ENCODE measurements at regions not wholly inside any gene's neighbourhood (a gene's known extent, or its start where the extent isn't known, plus 50 kb on each side); places are given as distances from the start of the nearest gene placed in this dataset.

DNA sequence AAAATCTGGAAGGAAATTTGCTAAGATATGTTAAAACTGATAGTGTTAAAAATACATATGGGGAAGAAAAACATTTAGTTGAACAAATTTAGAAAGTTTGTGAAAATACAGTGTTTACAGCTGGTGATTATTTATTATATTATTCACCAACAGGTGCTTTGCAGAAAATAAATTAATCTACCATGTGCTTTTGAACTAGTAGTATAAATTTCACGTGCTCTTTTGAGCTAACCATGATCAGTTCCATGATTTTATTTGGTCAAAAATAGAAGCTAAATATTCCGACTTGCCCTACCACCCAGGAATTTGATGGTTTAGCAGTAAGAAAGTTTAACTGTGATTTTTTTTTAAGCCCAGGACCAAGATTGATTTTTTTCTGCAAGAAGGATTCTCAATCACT is 113.3 kb downstream of the SPRY2 start:
- intact Hi-C loops (cut with DNase I, micrococcal nuclease), result no loop called here
- H3K9me3 Mint-ChIP-seq (ENCODE audit: low read depth), result peaks cover 2% of the 10 kb centered on the region
- no peaks in the 10 kb centered on the region for H3K4me1 Mint-ChIP-seq

DNA sequence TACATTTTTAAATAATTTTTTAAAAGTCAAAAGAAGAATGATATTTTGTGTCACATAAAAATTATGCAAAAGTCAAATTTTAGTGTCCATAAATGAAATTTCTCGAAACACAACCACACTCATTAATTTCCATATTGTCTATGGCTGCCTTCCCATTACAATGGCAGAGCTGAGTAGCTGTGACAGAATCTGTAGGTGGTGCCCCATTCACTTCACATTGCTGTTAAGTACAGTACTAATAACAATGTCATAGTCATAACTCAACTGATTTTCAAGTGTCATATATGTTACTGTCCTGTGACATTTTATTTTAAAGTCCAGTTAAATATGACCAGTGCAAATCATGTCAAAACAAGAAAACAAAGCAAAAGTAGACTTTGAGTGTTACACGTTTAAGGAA is 114.3 kb downstream of the SPRY2 start:
- Mint-ChIP-seq H3K9me3 (ENCODE audit: low read depth) (peaks cover 2% of the 10 kb centered on the region), H3K27ac (no peak overlapping the region), H3K27me3 (no peaks in the 10 kb centered on the region), H3K4me1 (no peaks in the 10 kb centered on the region), H3K4me3 (no peak overlapping the region), H3K36me3 (ENCODE audit: low read depth) (no peaks in the 10 kb centered on the region)
- intact Hi-C loops (cut with DNase I, micrococcal nuclease), result no loop called here
- ATAC-seq (no peak), DNase-seq (no peak)
- ChIA-PET POLR2A (no interaction called here), CTCF (no interaction called here)

More for the DNA sequence above, 113.3 kb downstream of the SPRY2 start:
- CTCF ChIA-PET, result no interaction called here
- no peak overlapping the region for H3K4me3 Mint-ChIP-seq
- no peak for DNase-seq
- H3K27ac Mint-ChIP-seq, result no peak overlapping the region
- no peak for ATAC-seq
- H3K36me3 Mint-ChIP-seq (ENCODE audit: low read depth), result no peaks in the 10 kb centered on the region
- H3K27me3 Mint-ChIP-seq, result no peaks in the 10 kb centered on the region
- POLR2A ChIA-PET, result no interaction called here

DNA sequence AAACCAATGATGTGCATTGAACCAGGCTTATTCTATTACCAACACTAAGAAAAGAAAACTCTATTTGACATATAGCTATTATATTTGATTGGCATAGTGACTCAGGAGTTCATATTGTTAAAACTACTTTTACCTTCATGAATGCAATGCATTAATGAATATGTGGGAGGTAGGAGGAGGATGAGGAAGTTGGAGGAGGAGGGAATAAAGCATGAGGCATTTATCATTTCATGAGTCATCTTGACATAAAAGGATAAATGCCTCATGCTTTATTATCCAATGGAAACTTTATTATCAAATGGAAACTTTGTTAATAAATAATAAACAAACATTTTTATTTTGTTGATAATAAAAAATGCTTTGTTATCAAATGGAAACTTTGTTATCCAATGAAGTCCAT is 116.5 kb downstream of the SPRY2 start:
- CTCF ChIA-PET, result interaction anchor here (0.6 kb wide), 1 partner anchor 49 kb away, joined by 4 read pairs; no protein-coding TSS in a partner anchor

DNA sequence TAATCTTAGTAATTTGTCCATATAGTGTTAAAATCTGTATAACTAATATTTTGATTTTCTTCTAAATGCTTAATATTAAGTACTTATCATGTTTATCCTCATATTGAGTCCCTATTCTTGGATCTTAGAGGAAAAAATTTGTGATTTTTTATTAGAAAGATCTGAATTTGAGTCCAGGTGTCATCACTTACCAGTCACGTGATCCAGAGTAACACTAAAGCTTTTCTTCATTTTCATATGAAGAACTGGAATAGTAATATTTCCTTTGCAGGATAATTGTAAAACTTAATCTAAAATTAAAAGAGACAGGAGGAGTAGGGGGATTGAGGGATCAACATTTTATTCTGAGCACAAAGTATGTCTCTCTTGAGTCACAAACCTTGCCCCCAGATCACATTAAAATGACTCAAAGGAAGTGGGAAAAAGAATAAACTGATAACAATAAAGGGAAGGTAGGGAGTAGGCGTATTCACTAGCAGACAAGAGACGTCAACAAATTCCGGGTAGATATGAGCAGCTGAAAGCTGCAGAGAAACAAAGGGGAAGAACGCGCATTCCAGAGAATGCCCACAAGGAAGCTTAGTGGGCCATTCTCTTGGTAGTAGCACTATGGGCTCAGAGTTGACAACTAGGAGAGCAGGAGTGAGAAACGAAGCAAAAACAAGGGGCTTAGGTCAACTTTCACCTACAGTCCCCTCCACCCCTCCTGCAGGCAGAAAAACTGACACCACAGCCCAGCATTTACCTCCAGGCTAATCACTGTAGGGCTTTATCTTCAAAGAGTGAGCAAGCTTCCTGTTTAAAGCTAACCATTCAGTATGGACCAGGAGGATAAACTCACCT is 123.1 kb downstream of the SPRY2 start:
- H3K4me1 Mint-ChIP-seq, result no peaks in the 10 kb centered on the region
- H3K36me3 Mint-ChIP-seq (ENCODE audit: low read depth), result no peaks in the 10 kb centered on the region
- H3K9me3 Mint-ChIP-seq (ENCODE audit: low read depth), result no peaks in the 10 kb centered on the region
- H3K27me3 Mint-ChIP-seq, result no peaks in the 10 kb centered on the region
- intact Hi-C loops (cut with DNase I, micrococcal nuclease), result no loop called here
- H3K4me3 Mint-ChIP-seq, result no peak overlapping the region
- H3K27ac Mint-ChIP-seq, result no peak overlapping the region
- no peak for ATAC-seq
- ChIA-PET POLR2A (no interaction called here), CTCF (interaction anchor here (1.0 kb wide), 1 partner anchor 126 kb away, joined by 3 read pairs; no protein-coding TSS in a partner anchor)
- no peak for DNase-seq

More for the DNA sequence above, 116.5 kb downstream of the SPRY2 start:
- H3K27ac Mint-ChIP-seq, result no peak overlapping the region
- no peaks in the 10 kb centered on the region for H3K27me3 Mint-ChIP-seq
- no peaks in the 10 kb centered on the region for H3K4me1 Mint-ChIP-seq
- DNase-seq, result no peak
- intact Hi-C loops (cut with DNase I, micrococcal nuclease), result no loop called here
- H3K4me3 Mint-ChIP-seq, result no peak overlapping the region
- H3K36me3 Mint-ChIP-seq (ENCODE audit: low read depth), result no peaks in the 10 kb centered on the region
- POLR2A ChIA-PET, result no interaction called here
- ATAC-seq, result no peak
- H3K9me3 Mint-ChIP-seq (ENCODE audit: low read depth), result peaks cover 2% of the 10 kb centered on the region

DNA sequence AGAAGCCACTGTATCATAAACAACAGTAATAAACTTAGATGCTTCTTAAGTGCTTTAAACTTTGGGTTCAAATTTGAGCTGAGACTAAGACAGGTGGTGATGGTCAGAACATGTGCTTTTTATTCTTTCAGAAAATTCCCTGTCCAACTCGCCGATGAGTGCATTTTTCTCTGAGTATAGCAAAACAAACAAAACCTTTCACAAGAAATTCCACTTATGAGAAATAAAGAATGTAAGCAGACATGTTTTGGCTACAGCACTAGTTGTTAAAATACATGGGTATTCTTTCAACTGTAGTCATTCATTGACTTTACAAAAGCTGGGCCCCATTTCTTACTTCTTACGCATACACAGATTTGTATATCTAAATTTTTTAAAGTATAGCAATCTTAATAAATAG is 125.6 kb downstream of the SPRY2 start:
- Mint-ChIP-seq H3K4me3 (no peak overlapping the region), H3K27me3 (no peaks in the 10 kb centered on the region), H3K36me3 (ENCODE audit: low read depth) (no peaks in the 10 kb centered on the region), H3K4me1 (no peaks in the 10 kb centered on the region), H3K27ac (no peak overlapping the region), H3K9me3 (ENCODE audit: low read depth) (no peaks in the 10 kb centered on the region)
- ATAC-seq (no peak), DNase-seq (no peak)
- intact Hi-C loops (cut with DNase I, micrococcal nuclease), result no loop called here
- ChIA-PET POLR2A (no interaction called here), CTCF (interaction anchor here (0.6 kb wide), 1 partner anchor 115 kb away, joined by 3 read pairs; no protein-coding TSS in a partner anchor)

DNA sequence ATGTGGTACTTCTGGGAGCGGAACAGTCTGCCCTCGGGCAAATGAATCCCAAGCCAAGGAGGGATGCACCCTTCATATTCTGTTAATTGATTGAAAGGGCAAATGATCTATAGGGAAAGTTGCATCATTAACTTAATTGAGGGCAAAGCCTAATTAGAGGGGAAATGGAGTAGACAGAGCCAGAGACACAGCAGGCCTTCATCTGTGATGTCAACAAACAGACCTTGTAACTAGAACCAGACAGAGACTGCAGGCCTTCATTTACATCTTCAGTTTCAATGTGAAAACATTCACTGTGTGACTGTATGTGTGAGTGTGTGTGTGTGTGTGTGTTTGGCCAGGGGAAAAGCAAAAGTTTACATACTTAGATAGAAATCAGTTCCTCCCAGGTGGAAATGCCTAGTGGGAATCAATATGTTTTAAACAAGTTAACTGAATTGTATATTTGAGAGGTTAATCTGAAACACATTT is 126.4 kb downstream of the SPRY2 start:
- Mint-ChIP-seq H3K27me3 (no peaks in the 10 kb centered on the region), H3K4me3 (no peak overlapping the region), H3K4me1 (no peaks in the 10 kb centered on the region), H3K9me3 (ENCODE audit: low read depth) (no peaks in the 10 kb centered on the region), H3K27ac (no peak overlapping the region), H3K36me3 (ENCODE audit: low read depth) (no peaks in the 10 kb centered on the region)
- no peak for ATAC-seq
- ChIA-PET CTCF (no interaction called here), POLR2A (interaction anchor here (0.7 kb wide), 1 partner anchor 58 kb away, joined by 3 read pairs; no protein-coding TSS in a partner anchor)
- DNase-seq, result no peak
- intact Hi-C loops (cut with DNase I, micrococcal nuclease), result no loop called here

DNA sequence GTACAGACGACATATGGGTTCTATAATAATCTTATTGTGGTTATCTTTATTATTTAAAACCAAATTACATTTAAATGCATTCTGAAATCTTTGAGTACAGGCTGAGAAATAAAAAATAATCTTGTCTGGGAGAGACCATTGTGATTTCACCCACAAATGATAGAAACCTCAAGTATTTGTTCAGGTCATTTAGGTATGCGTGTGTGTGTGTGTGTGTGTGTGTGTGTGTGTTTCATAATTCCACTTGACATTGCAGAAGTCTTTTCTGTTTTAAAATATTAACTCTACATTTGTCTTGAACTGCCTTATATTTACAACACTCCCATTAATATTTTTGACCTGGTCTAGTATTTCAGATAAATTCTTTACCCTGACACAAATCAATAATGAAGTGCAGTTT is 126.9 kb downstream of the SPRY2 start:
- ChIA-PET CTCF (no interaction called here), POLR2A (no interaction called here)
- no peaks in the 10 kb centered on the region for H3K27me3 Mint-ChIP-seq
- H3K4me1 Mint-ChIP-seq, result no peaks in the 10 kb centered on the region
- H3K4me3 Mint-ChIP-seq, result no peak overlapping the region
- no peaks in the 10 kb centered on the region for H3K9me3 Mint-ChIP-seq (ENCODE audit: low read depth)
- intact Hi-C loops (cut with DNase I, micrococcal nuclease), result no loop called here
- no peak for ATAC-seq
- no peak for DNase-seq
- no peaks in the 10 kb centered on the region for H3K36me3 Mint-ChIP-seq (ENCODE audit: low read depth)
- no peak overlapping the region for H3K27ac Mint-ChIP-seq

DNA sequence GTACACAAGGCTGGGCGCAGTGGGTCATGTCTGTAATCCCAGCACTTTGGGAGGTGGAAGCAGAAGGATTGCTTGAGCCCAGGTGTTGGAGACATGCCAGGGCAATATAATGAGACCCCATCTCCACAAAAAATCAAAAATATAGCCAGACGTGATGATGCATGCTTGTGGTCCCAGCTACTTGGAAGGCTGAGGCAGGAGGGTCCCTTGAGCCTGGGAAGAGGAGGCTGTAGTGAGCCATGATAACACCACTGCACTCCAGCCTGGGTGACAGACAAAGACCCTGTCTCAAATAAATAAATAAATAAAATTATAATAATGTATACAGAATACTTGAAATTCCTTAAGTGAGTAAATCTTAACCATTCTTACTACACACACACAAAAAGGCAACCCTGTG is 127.7 kb downstream of the SPRY2 start:
- ChIA-PET POLR2A (no interaction called here), CTCF (no interaction called here)
- no peaks in the 10 kb centered on the region for H3K27me3 Mint-ChIP-seq
- no peaks in the 10 kb centered on the region for H3K9me3 Mint-ChIP-seq (ENCODE audit: low read depth)
- ATAC-seq (no peak), DNase-seq (no peak)
- no peaks in the 10 kb centered on the region for H3K4me1 Mint-ChIP-seq
- intact Hi-C loops (cut with DNase I, micrococcal nuclease), result no loop called here
- no peaks in the 10 kb centered on the region for H3K36me3 Mint-ChIP-seq (ENCODE audit: low read depth)
- H3K4me3 Mint-ChIP-seq, result no peak overlapping the region
- H3K27ac Mint-ChIP-seq, result no peak overlapping the region

DNA sequence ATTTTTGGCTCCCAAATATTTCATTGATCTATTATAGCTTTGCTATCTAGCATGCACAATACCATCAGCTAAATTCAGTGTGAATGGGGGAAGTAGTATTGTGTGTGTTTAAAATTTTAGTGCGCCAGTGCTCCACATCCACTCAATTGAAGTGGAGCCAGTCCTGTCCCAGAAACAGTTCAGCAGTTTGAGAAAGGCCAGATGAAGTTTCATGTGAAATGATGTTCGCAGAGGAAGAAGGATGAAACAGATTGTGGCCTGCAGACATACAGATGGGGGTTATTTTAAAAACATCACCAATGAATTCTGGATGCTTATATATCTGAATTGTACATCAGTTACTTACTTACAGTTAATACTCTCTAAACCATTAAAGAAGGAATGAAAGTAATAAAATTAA is 129.4 kb downstream of the SPRY2 start:
- POLR2A ChIA-PET, result no interaction called here
- Mint-ChIP-seq H3K9me3 (ENCODE audit: low read depth) (no peaks in the 10 kb centered on the region), H3K36me3 (ENCODE audit: low read depth) (no peaks in the 10 kb centered on the region), H3K27ac (no peak overlapping the region), H3K4me3 (no peak overlapping the region), H3K4me1 (no peaks in the 10 kb centered on the region), H3K27me3 (no peaks in the 10 kb centered on the region)
- CTCF ChIA-PET, result no interaction called here
- no peak for ATAC-seq
- intact Hi-C loops (cut with DNase I, micrococcal nuclease), result no loop called here
- no peak for DNase-seq

DNA sequence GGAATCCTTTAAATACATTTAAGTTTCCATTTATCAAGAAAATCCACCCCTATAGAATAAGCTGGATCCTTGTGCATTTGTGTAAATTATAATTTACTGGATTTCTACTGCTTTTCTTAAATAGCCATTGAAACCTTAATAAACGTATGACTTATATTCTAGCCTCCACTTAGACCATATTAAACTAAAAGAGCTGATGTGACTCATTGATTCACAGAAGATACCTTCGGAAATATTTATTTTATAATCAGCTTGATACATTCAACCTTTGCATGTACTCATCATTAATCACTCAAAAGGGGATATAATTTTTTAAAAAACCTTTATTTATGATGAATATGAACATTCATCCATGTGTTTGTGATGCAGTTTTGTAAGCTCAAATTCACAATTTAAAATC is 136.3 kb downstream of the SPRY2 start:
- Mint-ChIP-seq H3K4me1 (no peaks in the 10 kb centered on the region), H3K4me3 (no peak overlapping the region), H3K27me3 (no peaks in the 10 kb centered on the region), H3K36me3 (ENCODE audit: low read depth) (no peaks in the 10 kb centered on the region), H3K9me3 (ENCODE audit: low read depth) (peaks cover 2% of the 10 kb centered on the region), H3K27ac (no peak overlapping the region)
- DNase-seq (no peak), ATAC-seq (no peak)
- ChIA-PET POLR2A (no interaction called here), CTCF (interaction anchor here (0.6 to 1.0 kb wide), 3 partner anchors 9 to 62 kb away, joined by 3 read pairs; no protein-coding TSS in a partner anchor)
- intact Hi-C loops (cut with DNase I, micrococcal nuclease), result no loop called here

DNA sequence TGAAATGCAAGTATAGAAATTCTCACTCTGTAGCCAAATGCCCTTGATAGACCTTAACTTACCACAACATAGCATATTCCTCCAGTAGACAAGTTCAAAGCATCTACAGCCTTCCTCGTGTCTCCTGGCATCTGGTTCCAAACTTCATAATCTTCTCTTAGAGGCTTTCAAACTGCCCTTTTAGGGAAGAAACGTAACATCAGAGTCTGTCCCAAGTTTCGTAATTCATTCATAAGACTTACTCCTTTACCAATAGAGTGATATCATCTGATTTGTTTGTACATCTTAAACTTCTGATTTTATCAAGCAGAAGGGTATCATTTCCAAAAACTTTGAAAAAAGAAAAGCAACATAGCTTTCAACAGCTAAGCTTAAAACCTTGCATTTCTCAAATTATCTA is 137.4 kb downstream of the SPRY2 start:
- H3K27me3 Mint-ChIP-seq, result no peaks in the 10 kb centered on the region
- no peak overlapping the region for H3K4me3 Mint-ChIP-seq
- intact Hi-C loops (cut with DNase I, micrococcal nuclease), result no loop called here
- H3K4me1 Mint-ChIP-seq, result no peaks in the 10 kb centered on the region
- no peak for ATAC-seq
- H3K27ac Mint-ChIP-seq, result no peak overlapping the region
- POLR2A ChIA-PET, result no interaction called here
- CTCF ChIA-PET, result no interaction called here
- peaks cover 2% of the 10 kb centered on the region for H3K9me3 Mint-ChIP-seq (ENCODE audit: low read depth)
- no peak for DNase-seq
- no peaks in the 10 kb centered on the region for H3K36me3 Mint-ChIP-seq (ENCODE audit: low read depth)

DNA sequence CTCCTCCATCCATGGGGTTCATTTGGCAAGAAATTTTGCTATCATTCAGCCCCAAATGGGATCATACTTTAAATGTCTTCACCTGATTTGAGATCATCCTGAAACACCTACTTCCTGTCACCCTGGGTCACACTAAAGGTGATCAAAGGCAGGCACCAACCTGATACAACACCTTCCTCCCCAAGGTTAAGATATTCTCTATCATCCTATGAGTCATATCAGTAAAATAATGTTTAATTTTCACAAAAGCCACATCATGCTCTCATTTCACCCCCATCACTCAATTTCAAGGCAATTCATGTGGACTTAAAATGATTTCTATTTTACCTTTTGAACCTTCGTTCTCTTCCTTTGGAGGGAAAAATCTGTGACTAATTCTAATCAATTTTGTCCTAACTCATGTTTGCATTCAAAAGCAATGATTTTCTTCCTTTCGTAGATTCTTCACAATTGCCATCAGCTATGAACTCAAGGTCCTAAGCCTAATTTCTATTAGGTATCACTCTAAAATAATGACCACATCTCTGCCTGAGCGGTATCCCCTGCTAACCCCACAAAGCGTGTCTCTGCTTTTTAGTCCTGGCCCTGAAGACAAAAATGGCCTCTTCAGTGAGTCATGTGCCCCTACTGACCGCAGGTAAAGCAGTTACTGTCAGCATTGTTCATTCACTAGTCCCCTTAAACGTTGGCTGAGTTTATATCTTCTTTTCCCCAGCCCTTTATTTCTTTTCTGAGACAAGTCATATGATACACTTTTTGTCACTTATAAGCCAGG is 139.0 kb downstream of the SPRY2 start:
- intact Hi-C loops (cut with DNase I, micrococcal nuclease), result no loop called here
- H3K4me1 Mint-ChIP-seq, result no peaks in the 10 kb centered on the region

More for the DNA sequence above, 139.0 kb downstream of the SPRY2 start:
- CTCF ChIA-PET, result no interaction called here
- Mint-ChIP-seq H3K36me3 (ENCODE audit: low read depth) (no peaks in the 10 kb centered on the region), H3K9me3 (ENCODE audit: low read depth) (peaks cover 2% of the 10 kb centered on the region), H3K4me3 (no peak overlapping the region), H3K27me3 (no peaks in the 10 kb centered on the region), H3K27ac (no peak overlapping the region)
- no peak for DNase-seq
- ATAC-seq, result no peak
- POLR2A ChIA-PET, result no interaction called here
